ENCODE measurements at regions not wholly inside any gene's neighbourhood (a gene's known extent, or its start where the extent isn't known, plus 50 kb on each side); places are given as distances from the start of the nearest gene placed in this dataset.

GRCh38 chr3:124210899-124211298 is 219.0 kb upstream of the ROPN1 start:
- TF ChIP-seq CTCF (IDR thresholded peaks at IDR 0.05) (no peak), POLR2A (IDR thresholded peaks at IDR 0.05) (no peak)

All from Peyer's patch (tissue), 4 donors.